Astrocyte (in vitro differentiated cells and primary cell): ENCODE measurements at regions not wholly inside any gene's neighbourhood (a gene's known extent, or its start where the extent isn't known, plus 50 kb on each side); places are given as distances from the start of the nearest gene placed in this dataset.

ENCODE experiments used
- CTCF ChIP-seq: IDR thresholded peaks from 2 replicates; pipeline ENCODE4 v1.5.1; 2011; ENCODE audit warnings: low read depth, mild to moderate bottlenecking, inconsistent platforms, low read length, moderate library complexity; ENCODE audit not compliant: insufficient read depth
- EZH2 ChIP-seq: IDR thresholded peaks from 2 replicates; pipeline ENCODE4 v1.6.1; 2012; ENCODE audit warnings: mild to moderate bottlenecking, low read length, inconsistent platforms; ENCODE audit not compliant: insufficient read depth

- TF ChIP-seq CTCF (no peak), EZH2 (no peak)
Observed at GRCh38 chr3:89606151-89606550, 498.7 kb downstream of the EPHA3 start.
